Activated naive CD4-positive, alpha-beta T cell treated with anti-CD3 and anti-CD28 coated beads, Interleukin-2, amount 50 U/mL, for 72 hours (primary cell): ENCODE measurements at regions not wholly inside any gene's neighbourhood (a gene's known extent, or its start where the extent isn't known, plus 50 kb on each side); places are given as distances from the start of the nearest gene placed in this dataset.
"Not testable (repeated sequence)": the region's sequence is repeated elsewhere in the genome, so short reads cannot be mapped to it uniquely, and the experiment has no call there.

Experiments used
- ATAC-seq, 2 donors: fragments of 150-1000 bp; cut with Tn5 transposase; 2 replicates each; pipeline ENCODE4 v1.10.0; 2021; ENCODE audit warnings: mild to moderate bottlenecking in 2 of 2, moderate library complexity in 2 of 2
- DNase-seq, 2 donors: peaks; one replicate each; pipeline ENCODE4 v3.0.0; 2021 to 2022; ENCODE audit warnings: low spot score in 2 of 2
- H3K27ac Mint-ChIP-seq, 2 donors: one replicate each; pipeline ENCODE4 v1.8.0; 2022; ENCODE audit warnings: mild to moderate bottlenecking in 2 of 2, mixed read lengths in 2 of 2
- H3K36me3 Mint-ChIP-seq, 2 donors: one replicate each; pipeline ENCODE4 v1.8.0; 2022; ENCODE audit warnings: mixed read lengths in 2 of 2
- H3K9me3 Mint-ChIP-seq, 2 donors: one replicate each; pipeline ENCODE4 v1.8.0; 2022; ENCODE audit warnings: mixed read lengths in 2 of 2

GRCh38 chr21:20110368-20110767, 887.8 kb upstream of the NCAM2 start:
- DNase-seq (no peak), ATAC-seq (no peak)
- no peaks in the 10 kb centered on the region for H3K36me3 Mint-ChIP-seq
- H3K9me3 Mint-ChIP-seq, result peaks cover 29 to 30% of the 10 kb centered on the region in 2 donors
- no peak overlapping the region for H3K27ac Mint-ChIP-seq

GRCh38 chr21:20151741-20152140, 846.5 kb upstream of the NCAM2 start:
- ATAC-seq (no peak), DNase-seq (no peak)
- Mint-ChIP-seq H3K27ac (no peak overlapping the region), H3K9me3 (peaks cover 27 to 35% of the 10 kb centered on the region in 2 donors), H3K36me3 (peaks cover 10 to 21% of the 10 kb centered on the region in 2 donors)

GRCh38 chr21:20163167-20163566, 835.0 kb upstream of the NCAM2 start:
- ATAC-seq (no peak), DNase-seq (no peak)
- Mint-ChIP-seq H3K9me3 (peaks cover 13 to 23% of the 10 kb centered on the region in 2 donors), H3K27ac (no peak overlapping the region), H3K36me3 (peaks cover 0 to 5% of the 10 kb centered on the region in 2 donors)

GRCh38 chr21:20167059-20167458, 831.1 kb upstream of the NCAM2 start:
- H3K36me3 Mint-ChIP-seq, result no peaks in the 10 kb centered on the region
- DNase-seq, result no peak
- no peak overlapping the region for H3K27ac Mint-ChIP-seq

GRCh38 chr21:20169812-20170576, 828.2 kb upstream of the NCAM2 start:
- ATAC-seq (no peak), DNase-seq (no peak)
- Mint-ChIP-seq H3K9me3 (peaks cover 27 to 43% of the 10 kb centered on the region in 2 donors), H3K27ac (no peak overlapping the region), H3K36me3 (peaks cover 0 to 9% of the 10 kb centered on the region in 2 donors)

More at GRCh38 chr21:20167059-20167458, 831.1 kb upstream of the NCAM2 start:
- peaks cover 16 to 25% of the 10 kb centered on the region in 2 donors for H3K9me3 Mint-ChIP-seq
- ATAC-seq, result no peak

GRCh38 chr21:20186186-20186585, 812.0 kb upstream of the NCAM2 start:
- Mint-ChIP-seq H3K36me3 (peaks cover 0 to 5% of the 10 kb centered on the region in 2 donors), H3K27ac (no peak overlapping the region), H3K9me3 (peaks cover 20 to 23% of the 10 kb centered on the region in 2 donors)
- DNase-seq, result no peak
- no peak for ATAC-seq

- ATAC-seq, result no peak
- H3K9me3 Mint-ChIP-seq, result peaks cover 20 to 24% of the 10 kb centered on the region in 2 donors
- H3K36me3 Mint-ChIP-seq, result peaks cover 0 to 5% of the 10 kb centered on the region in 2 donors
- DNase-seq, result no peak
- no peak overlapping the region for H3K27ac Mint-ChIP-seq
Measured at GRCh38 chr21:20187028-20187427, 811.2 kb upstream of the NCAM2 start.

- H3K36me3 Mint-ChIP-seq, DNase-seq, H3K27ac Mint-ChIP-seq, ATAC-seq: not testable (repeated sequence)
- peaks cover 13 to 18% of the 10 kb centered on the region in 2 donors for H3K9me3 Mint-ChIP-seq
Measured at GRCh38 chr21:20201323-20201722, 796.9 kb upstream of the NCAM2 start.

- H3K36me3 Mint-ChIP-seq, result no peaks in the 10 kb centered on the region
- no peak for ATAC-seq
- no peak for DNase-seq
- peaks cover 10 to 19% of the 10 kb centered on the region in 2 donors for H3K9me3 Mint-ChIP-seq
- H3K27ac Mint-ChIP-seq, result no peak overlapping the region
Measured at GRCh38 chr21:20207335-20207734, 790.9 kb upstream of the NCAM2 start.

- Mint-ChIP-seq H3K27ac (no peak overlapping the region), H3K36me3 (no peaks in the 10 kb centered on the region), H3K9me3 (peaks cover 20 to 24% of the 10 kb centered on the region in 2 donors)
Measured at GRCh38 chr21:20215959-20216358, 782.2 kb upstream of the NCAM2 start.

GRCh38 chr21:20220586-20220985, 777.6 kb upstream of the NCAM2 start:
- H3K36me3 Mint-ChIP-seq, result no peaks in the 10 kb centered on the region
- no peak overlapping the region for H3K27ac Mint-ChIP-seq
- DNase-seq (no peak), ATAC-seq (no peak)
- peaks cover 19 to 23% of the 10 kb centered on the region in 2 donors for H3K9me3 Mint-ChIP-seq

More at GRCh38 chr21:20215959-20216358, 782.2 kb upstream of the NCAM2 start:
- DNase-seq, result no peak
- no peak for ATAC-seq

GRCh38 chr21:20221981-20222380, 776.2 kb upstream of the NCAM2 start:
- H3K27ac Mint-ChIP-seq, H3K36me3 Mint-ChIP-seq, ATAC-seq, DNase-seq: not testable (repeated sequence)
- peaks cover 19% of the 10 kb centered on the region in 2 donors for H3K9me3 Mint-ChIP-seq

GRCh38 chr21:20236649-20237048, 761.6 kb upstream of the NCAM2 start:
- DNase-seq, ATAC-seq, H3K27ac Mint-ChIP-seq: not testable (repeated sequence)
- Mint-ChIP-seq H3K9me3 (peaks cover 32 to 41% of the 10 kb centered on the region in 2 donors), H3K36me3 (peaks cover 0 to 11% of the 10 kb centered on the region in 2 donors)

GRCh38 chr21:20249401-20249800, 748.8 kb upstream of the NCAM2 start:
- Mint-ChIP-seq H3K36me3 (no peaks in the 10 kb centered on the region), H3K9me3 (peaks cover 0 to 3% of the 10 kb centered on the region in 2 donors), H3K27ac (no peak overlapping the region)
- ATAC-seq (no peak), DNase-seq (no peak)

- no peak overlapping the region for H3K27ac Mint-ChIP-seq
- ATAC-seq, result no peak
- no peaks in the 10 kb centered on the region for H3K36me3 Mint-ChIP-seq
- no peak for DNase-seq
- no peaks in the 10 kb centered on the region for H3K9me3 Mint-ChIP-seq
Measured at GRCh38 chr21:20250337-20250736, 747.9 kb upstream of the NCAM2 start.

- Mint-ChIP-seq H3K27ac (no peak overlapping the region), H3K36me3 (no peaks in the 10 kb centered on the region), H3K9me3 (no peaks in the 10 kb centered on the region)
- DNase-seq, result no peak
- ATAC-seq, result no peak
Measured at GRCh38 chr21:20253261-20253660, 744.9 kb upstream of the NCAM2 start.

GRCh38 chr21:20254964-20255363, 743.2 kb upstream of the NCAM2 start:
- H3K36me3 Mint-ChIP-seq, result no peaks in the 10 kb centered on the region
- H3K27ac Mint-ChIP-seq, result no peak overlapping the region
- H3K9me3 Mint-ChIP-seq, result peaks cover 0 to 5% of the 10 kb centered on the region in 2 donors
- no peak for DNase-seq
- no peak for ATAC-seq
